GM23338 (cell line): ENCODE measurements at regions not wholly inside any gene's neighbourhood (a gene's known extent, or its start where the extent isn't known, plus 50 kb on each side); places are given as distances from the start of the nearest gene placed in this dataset.

Source experiments
- CREB1 ChIP-seq: fragments of 250-450 bp; sonication (Bioruptor Pico); IDR thresholded peaks from 2 replicates; pipeline ENCODE4 v1.5.0; 2020; ENCODE audit warnings: low read depth, mild to moderate bottlenecking, moderate library complexity
- ETS1 ChIP-seq: IDR thresholded peaks from 2 replicates; pipeline ENCODE4 v1.6.1; 2016; ENCODE audit warnings: antibody characterized with exemption
- EZH2 ChIP-seq: fragments of 200-600 bp; sonication (generic); IDR thresholded peaks from one replicate; pipeline ENCODE4 v1.8.0; 2017; ENCODE audit warnings: antibody characterized with exemption, mild to moderate bottlenecking, low read depth; ENCODE audit not compliant: unreplicated experiment
- EZH2phosphoT487 ChIP-seq: fragments of 200-600 bp; sonication (generic); IDR thresholded peaks from one replicate; pipeline ENCODE4 v1.8.1; 2018; ENCODE audit warnings: antibody characterized with exemption; ENCODE audit not compliant: unreplicated experiment
- JUNB ChIP-seq: IDR thresholded peaks from one replicate; pipeline ENCODE4 v1.6.1; 2016; ENCODE audit warnings: antibody characterized with exemption; ENCODE audit not compliant: unreplicated experiment
- POLR2AphosphoS5 ChIP-seq: IDR thresholded peaks from 2 replicates; pipeline ENCODE4 v1.6.1; 2016; ENCODE audit warnings: antibody characterized with exemption, low read depth
- STAT1 ChIP-seq: IDR thresholded peaks from one replicate; pipeline ENCODE4 v1.6.1; 2016; ENCODE audit warnings: antibody characterized with exemption; ENCODE audit not compliant: unreplicated experiment
- ZNF114 ChIP-seq: fragments of 250-450 bp; sonication (Bioruptor Pico); IDR thresholded peaks from 2 replicates; pipeline ENCODE4 v1.5.0; 2020; ENCODE audit warnings: mild to moderate bottlenecking, moderate library complexity
- ZNF331 ChIP-seq: fragments of 250-450 bp; sonication (Bioruptor Pico); IDR thresholded peaks from 2 replicates; pipeline ENCODE4 v1.5.0; 2020; ENCODE audit warnings: low read depth, mild to moderate bottlenecking, moderate library complexity
- TF ChIP-seq, protein P1 (sequence below), 2 experiments: fragments of 200-600 bp in 1 of 2; sonication (generic) in 1 of 2; conservative IDR thresholded peaks; 2 replicates each; pipeline versions ENCODE4 v1.5.1 to v1.6.1; 2016 to 2017; ENCODE audit warnings: antibody characterized with exemption in 2 of 2, low read depth in 2 of 2, mild to moderate bottlenecking in 2 of 2, moderate library complexity in 1 of 2
- TF ChIP-seq, protein P2 (sequence below): IDR thresholded peaks from one replicate; pipeline ENCODE4 v1.6.1; 2018; ENCODE audit warnings: antibody characterized with exemption; ENCODE audit not compliant: unreplicated experiment

- TF ChIP-seq, protein P1, sequence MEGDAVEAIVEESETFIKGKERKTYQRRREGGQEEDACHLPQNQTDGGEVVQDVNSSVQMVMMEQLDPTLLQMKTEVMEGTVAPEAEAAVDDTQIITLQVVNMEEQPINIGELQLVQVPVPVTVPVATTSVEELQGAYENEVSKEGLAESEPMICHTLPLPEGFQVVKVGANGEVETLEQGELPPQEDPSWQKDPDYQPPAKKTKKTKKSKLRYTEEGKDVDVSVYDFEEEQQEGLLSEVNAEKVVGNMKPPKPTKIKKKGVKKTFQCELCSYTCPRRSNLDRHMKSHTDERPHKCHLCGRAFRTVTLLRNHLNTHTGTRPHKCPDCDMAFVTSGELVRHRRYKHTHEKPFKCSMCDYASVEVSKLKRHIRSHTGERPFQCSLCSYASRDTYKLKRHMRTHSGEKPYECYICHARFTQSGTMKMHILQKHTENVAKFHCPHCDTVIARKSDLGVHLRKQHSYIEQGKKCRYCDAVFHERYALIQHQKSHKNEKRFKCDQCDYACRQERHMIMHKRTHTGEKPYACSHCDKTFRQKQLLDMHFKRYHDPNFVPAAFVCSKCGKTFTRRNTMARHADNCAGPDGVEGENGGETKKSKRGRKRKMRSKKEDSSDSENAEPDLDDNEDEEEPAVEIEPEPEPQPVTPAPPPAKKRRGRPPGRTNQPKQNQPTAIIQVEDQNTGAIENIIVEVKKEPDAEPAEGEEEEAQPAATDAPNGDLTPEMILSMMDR (conservative IDR thresholded peaks at IDR 0.05; ENCODE audit: low read depth in 2 of 2) = no peak
- TF ChIP-seq POLR2AphosphoS5 (no peak), EZH2 (no peak), CREB1 (CRISPR knock-in tag) (no peak), EZH2phosphoT487 (no peak), ZNF114 (CRISPR knock-in tag) (no peak), STAT1 (no peak), ZNF331 (no peak), JUNB (no peak), ETS1 (no peak)
- TF ChIP-seq, protein P2, sequence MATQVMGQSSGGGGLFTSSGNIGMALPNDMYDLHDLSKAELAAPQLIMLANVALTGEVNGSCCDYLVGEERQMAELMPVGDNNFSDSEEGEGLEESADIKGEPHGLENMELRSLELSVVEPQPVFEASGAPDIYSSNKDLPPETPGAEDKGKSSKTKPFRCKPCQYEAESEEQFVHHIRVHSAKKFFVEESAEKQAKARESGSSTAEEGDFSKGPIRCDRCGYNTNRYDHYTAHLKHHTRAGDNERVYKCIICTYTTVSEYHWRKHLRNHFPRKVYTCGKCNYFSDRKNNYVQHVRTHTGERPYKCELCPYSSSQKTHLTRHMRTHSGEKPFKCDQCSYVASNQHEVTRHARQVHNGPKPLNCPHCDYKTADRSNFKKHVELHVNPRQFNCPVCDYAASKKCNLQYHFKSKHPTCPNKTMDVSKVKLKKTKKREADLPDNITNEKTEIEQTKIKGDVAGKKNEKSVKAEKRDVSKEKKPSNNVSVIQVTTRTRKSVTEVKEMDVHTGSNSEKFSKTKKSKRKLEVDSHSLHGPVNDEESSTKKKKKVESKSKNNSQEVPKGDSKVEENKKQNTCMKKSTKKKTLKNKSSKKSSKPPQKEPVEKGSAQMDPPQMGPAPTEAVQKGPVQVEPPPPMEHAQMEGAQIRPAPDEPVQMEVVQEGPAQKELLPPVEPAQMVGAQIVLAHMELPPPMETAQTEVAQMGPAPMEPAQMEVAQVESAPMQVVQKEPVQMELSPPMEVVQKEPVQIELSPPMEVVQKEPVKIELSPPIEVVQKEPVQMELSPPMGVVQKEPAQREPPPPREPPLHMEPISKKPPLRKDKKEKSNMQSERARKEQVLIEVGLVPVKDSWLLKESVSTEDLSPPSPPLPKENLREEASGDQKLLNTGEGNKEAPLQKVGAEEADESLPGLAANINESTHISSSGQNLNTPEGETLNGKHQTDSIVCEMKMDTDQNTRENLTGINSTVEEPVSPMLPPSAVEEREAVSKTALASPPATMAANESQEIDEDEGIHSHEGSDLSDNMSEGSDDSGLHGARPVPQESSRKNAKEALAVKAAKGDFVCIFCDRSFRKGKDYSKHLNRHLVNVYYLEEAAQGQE = no peak
Observed at GRCh38 chr13:24616514-24616913, 63.7 kb upstream of the ATP12A start.
